DMS79 treated with DMSO at 0.1 percent for 48 hours (cell line): ENCODE measurements at regions not wholly inside any gene's neighbourhood (a gene's known extent, or its start where the extent isn't known, plus 50 kb on each side); places are given as distances from the start of the nearest gene placed in this dataset.

Source experiments
- DNase-seq: peaks from one replicate; lab custom pipeline; 2025; lab: John Stamatoyannopoulos, UW

- DNase-seq: no peak
Observed at GRCh38 chr7:42858570-42858969, 53.3 kb downstream of the C7orf25 start.

- no peak for DNase-seq
Observed at GRCh38 chr7:42856605-42856987, 55.3 kb downstream of the C7orf25 start.

- DNase-seq: peak; percentile 72
Observed at GRCh38 chr7:42854571-42855118, 57.2 kb downstream of the C7orf25 start.

GRCh38 chr7:42852531-42852930 lies 59.3 kb downstream of the C7orf25 start:
- no peak for DNase-seq

GRCh38 chr7:42843205-42843800 lies 68.6 kb downstream of the C7orf25 start:
- DNase-seq: peak; percentile 39

- DNase-seq: no peak
Observed at GRCh38 chr7:42834676-42835075, 77.2 kb downstream of the C7orf25 start.

- DNase-seq: no peak
Observed at GRCh38 chr7:42833411-42833810, 78.5 kb downstream of the C7orf25 start.

- no peak for DNase-seq
Observed at GRCh38 chr7:42832667-42833066, 79.2 kb downstream of the C7orf25 start.

GRCh38 chr7:42831718-42832522 lies 80.0 kb downstream of the C7orf25 start:
- peak; percentile 12 for DNase-seq

- no peak for DNase-seq
Observed at GRCh38 chr7:42831006-42831717, 80.7 kb downstream of the C7orf25 start.

- DNase-seq: no peak
Observed at GRCh38 chr7:42812779-42813178, 99.1 kb downstream of the C7orf25 start.

- no peak for DNase-seq
Observed at GRCh38 chr7:42805601-42806000, 106.3 kb downstream of the C7orf25 start.

GRCh38 chr7:42794673-42795072 lies 117.2 kb downstream of the C7orf25 start:
- no peak for DNase-seq

- DNase-seq: no peak
Observed at GRCh38 chr7:42792841-42793240, 119.0 kb downstream of the C7orf25 start.

GRCh38 chr7:42790196-42790595 lies 121.7 kb downstream of the C7orf25 start:
- no peak for DNase-seq

GRCh38 chr7:42774436-42774835 lies 137.4 kb downstream of the C7orf25 start:
- no peak for DNase-seq

GRCh38 chr7:42770114-42770513 lies 141.8 kb downstream of the C7orf25 start:
- DNase-seq: no peak

- no peak for DNase-seq
Observed at GRCh38 chr7:42768045-42768444, 143.8 kb downstream of the C7orf25 start.

- no peak for DNase-seq
Observed at GRCh38 chr7:42766782-42767423, 145.0 kb downstream of the C7orf25 start.

GRCh38 chr7:42765931-42766330 lies 145.9 kb downstream of the C7orf25 start:
- no peak for DNase-seq

- DNase-seq: no peak
Observed at GRCh38 chr7:42763137-42763551, 148.7 kb downstream of the C7orf25 start.

GRCh38 chr7:42761486-42761885 lies 150.4 kb downstream of the C7orf25 start:
- no peak for DNase-seq
